GM12891 (cell line): ENCODE measurements at regions not wholly inside any gene's neighbourhood (a gene's known extent, or its start where the extent isn't known, plus 50 kb on each side); places are given as distances from the start of the nearest gene placed in this dataset.

Experiments used
- PAX5 ChIP-seq: IDR thresholded peaks from 2 replicates; pipeline ENCODE4 v1.6.1; 2011; ENCODE audit warnings: low read length, moderate library complexity, mild to moderate bottlenecking; ENCODE audit not compliant: insufficient read depth, severe bottlenecking
- POLR2A ChIP-seq: IDR thresholded peaks from 2 replicates; pipeline ENCODE4 v1.6.1; 2011; ENCODE audit warnings: low read depth, low read length, control low read depth
- POLR2AphosphoS5 ChIP-seq: IDR thresholded peaks from 2 replicates; pipeline ENCODE4 v1.6.1; 2011; ENCODE audit warnings: low read depth, low read length, control low read depth
- SPI1 ChIP-seq: IDR thresholded peaks from 2 replicates; pipeline ENCODE4 v1.6.1; 2011; ENCODE audit warnings: low read depth, low read length, control low read depth
- TAF1 ChIP-seq: IDR thresholded peaks from 2 replicates; pipeline ENCODE4 v1.6.1; 2011; ENCODE audit warnings: low read depth, low read length, control low read depth

DNA sequence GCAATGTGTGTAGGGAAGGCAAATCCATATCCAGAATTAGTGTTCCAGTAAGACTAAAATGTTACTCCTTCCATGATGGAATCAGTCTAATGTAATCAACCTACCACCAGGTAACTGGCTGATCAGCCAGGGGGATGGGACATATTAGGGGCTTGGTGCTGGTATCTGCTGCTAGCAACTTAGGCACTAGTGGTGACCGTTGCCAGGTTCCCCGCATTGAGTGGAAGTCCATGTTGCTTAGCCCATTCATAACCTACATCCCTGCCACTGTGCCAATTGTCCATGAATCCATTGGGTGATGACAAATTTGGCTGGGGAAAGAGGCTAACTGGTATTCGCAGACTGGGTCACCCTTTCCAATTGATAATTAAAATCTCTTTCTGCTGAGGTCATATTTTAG is 212.2 kb upstream of the ROBO1 start:
- TF ChIP-seq POLR2A (no peak), TAF1 (no peak), POLR2AphosphoS5 (no peak), SPI1 (no peak), PAX5 (no peak)
